Activated CD8-positive, alpha-beta memory T cell treated with anti-CD3 and anti-CD28 coated beads, Interleukin-2, amount 50 U/mL, for 48 hours (primary cell): ENCODE measurements at regions not wholly inside any gene's neighbourhood (a gene's known extent, or its start where the extent isn't known, plus 50 kb on each side); places are given as distances from the start of the nearest gene placed in this dataset.

Experiments used
- DNase-seq: peaks from one replicate; pipeline ENCODE4 v3.0.0-alpha.2; 2020

- DNase-seq = no peak
Observed at GRCh38 chr16:65648101-65648500, 526.2 kb upstream of the CDH11 start.

GRCh38 chr16:65644821-65645220, 523.0 kb upstream of the CDH11 start:
- DNase-seq = no peak

GRCh38 chr16:65641762-65642289, 520.0 kb upstream of the CDH11 start:
- DNase-seq = no peak

GRCh38 chr16:65641049-65641761, 519.3 kb upstream of the CDH11 start:
- no peak for DNase-seq

- DNase-seq = no peak
Observed at GRCh38 chr16:65634833-65635232, 513.0 kb upstream of the CDH11 start.

GRCh38 chr16:65634291-65634690, 512.4 kb upstream of the CDH11 start:
- no peak for DNase-seq

GRCh38 chr16:65624666-65625065, 502.8 kb upstream of the CDH11 start:
- no peak for DNase-seq

GRCh38 chr16:65624229-65624628, 502.4 kb upstream of the CDH11 start:
- no peak for DNase-seq

GRCh38 chr16:65622871-65623270, 501.0 kb upstream of the CDH11 start:
- DNase-seq = no peak

GRCh38 chr16:65622151-65622550, 500.3 kb upstream of the CDH11 start:
- DNase-seq = no peak

- DNase-seq = no peak
Observed at GRCh38 chr16:65621640-65622039, 499.8 kb upstream of the CDH11 start.

GRCh38 chr16:65619606-65620005, 497.7 kb upstream of the CDH11 start:
- DNase-seq = no peak

- DNase-seq = no peak
Observed at GRCh38 chr16:65618931-65619330, 497.1 kb upstream of the CDH11 start.

GRCh38 chr16:65618333-65618732, 496.5 kb upstream of the CDH11 start:
- no peak for DNase-seq

GRCh38 chr16:65617421-65617820, 495.6 kb upstream of the CDH11 start:
- no peak for DNase-seq

- DNase-seq = no peak
Observed at GRCh38 chr16:65608455-65608854, 486.6 kb upstream of the CDH11 start.

GRCh38 chr16:65604771-65605170, 482.9 kb upstream of the CDH11 start:
- DNase-seq = no peak

- DNase-seq = no peak
Observed at GRCh38 chr16:65601781-65602180, 479.9 kb upstream of the CDH11 start.

GRCh38 chr16:65600629-65601028, 478.8 kb upstream of the CDH11 start:
- no peak for DNase-seq

GRCh38 chr16:65600046-65600445, 478.2 kb upstream of the CDH11 start:
- DNase-seq = no peak

- DNase-seq = no peak
Observed at GRCh38 chr16:65598621-65599020, 476.8 kb upstream of the CDH11 start.

- no peak for DNase-seq
Observed at GRCh38 chr16:65583498-65583897, 461.6 kb upstream of the CDH11 start.

GRCh38 chr16:65579050-65579449, 457.2 kb upstream of the CDH11 start:
- no peak for DNase-seq

- DNase-seq = no peak
Observed at GRCh38 chr16:65576631-65577030, 454.8 kb upstream of the CDH11 start.

GRCh38 chr16:65576139-65576538, 454.3 kb upstream of the CDH11 start:
- DNase-seq = no peak
